H1 (cell line): ENCODE measurements at regions not wholly inside any gene's neighbourhood (a gene's known extent, or its start where the extent isn't known, plus 50 kb on each side); places are given as distances from the start of the nearest gene placed in this dataset.

Experiments used
- BCL11A ChIP-seq, 2 experiments: IDR thresholded peaks; one replicate each; pipeline ENCODE4 v1.6.1; 2011; ENCODE audit warnings: low read depth in 2 of 2, low read length in 2 of 2, mild to moderate bottlenecking in 2 of 2
- EGR1 ChIP-seq: IDR thresholded peaks from 2 replicates; pipeline ENCODE4 v1.6.1; 2011; ENCODE audit warnings: low read depth, low read length, borderline replicate concordance
- HDAC2 ChIP-seq, 2 experiments: fragments of 300-600 bp in 1 of 2; sonication (generic) in 1 of 2; IDR thresholded peaks; 2 replicates each; pipeline ENCODE4 v1.6.1; 2011 to 2012; ENCODE audit warnings: low read depth in 2 of 2, low read length in 2 of 2, mild to moderate bottlenecking in 2 of 2, moderate library complexity in 2 of 2, borderline replicate concordance in 1 of 2, inconsistent platforms in 1 of 2
- TAF7 ChIP-seq: optimal IDR thresholded peaks from 2 replicates; pipeline ENCODE3; 2011; ENCODE audit warnings: low read depth, mild to moderate bottlenecking, inconsistent platforms, low read length, moderate library complexity, borderline replicate concordance

GRCh38 chr12:108060067-108060466, 69.0 kb upstream of the WSCD2 start (continued):
- TF ChIP-seq TAF7 (no peak), BCL11A (IDR thresholded peaks at IDR 0.05; ENCODE audit: low read depth in 2 of 2, low read length in 2 of 2) (no peak), EGR1 (no peak), HDAC2 (IDR thresholded peaks at IDR 0.05; ENCODE audit: borderline replicate concordance in 1 of 2, low read depth in 2 of 2, low read length in 2 of 2) (no peak)
- TF ChIP-seq, all 59 proteins: peak for 0
